Caco-2 (cell line): ENCODE measurements at regions not wholly inside any gene's neighbourhood (a gene's known extent, or its start where the extent isn't known, plus 50 kb on each side); places are given as distances from the start of the nearest gene placed in this dataset.

Source experiments
- BruUV-seq: library from RNA; stranded (reverse); fragments of 400-500 nt; replicated peaks from 2 replicates; lab custom pipeline; 2021; lab: Mats Ljungman, UMichigan
- CTCF ChIA-PET: fragments of 300-600 bp; sonication (Branson Sonifier 250); formaldehyde crosslinking; loops from one replicate; lab custom pipeline; 2022; ENCODE audit warnings: antibody characterized with exemption; lab: Charles Lee
- POLR2A ChIA-PET: fragments of 300-600 bp; sonication (Branson Sonifier 250); formaldehyde crosslinking; loops from one replicate; lab custom pipeline; 2022; ENCODE audit warnings: antibody characterized with exemption; lab: Charles Lee
- DNase-seq, 2 experiments: peaks; one replicate each; pipeline versions ENCODE4 v3.0.0 to v3.0.0-alpha.2; 2020 to 2022
- H3K27me3 ChIP-seq: replicated peaks from 2 replicates; pipeline ENCODE4 v1.6.0; 2011; ENCODE audit warnings: low read length; ENCODE audit not compliant: control insufficient read depth, insufficient read depth
- H3K36me3 ChIP-seq: 2 replicates; pipeline ENCODE4 v1.5.1; 2011; ENCODE audit warnings: low read length; ENCODE audit not compliant: control insufficient read depth, insufficient read depth
- H3K4me1 ChIP-seq: fragments of 250-450 bp; sonication (Bioruptor Pico); 2 replicates; pipeline ENCODE4 v1.5.1; 2020; ENCODE audit warnings: mild to moderate bottlenecking
- H3K4me3 ChIP-seq: 2 replicates; pipeline ENCODE4 v1.5.1; 2011; ENCODE audit warnings: low read depth, mild to moderate bottlenecking, control low read depth, low read length
- H3K9me3 ChIP-seq: fragments of 250-450 bp; sonication (Bioruptor Pico); 2 replicates; pipeline ENCODE4 v1.5.1; 2020; ENCODE audit warnings: mild to moderate bottlenecking, moderate library complexity
- H3K27ac Mint-ChIP-seq: one replicate; pipeline ENCODE4 v1.8.0; 2022; ENCODE audit warnings: mixed read lengths; ENCODE audit not compliant: unreplicated experiment
- H3K27me3 Mint-ChIP-seq: one replicate; pipeline ENCODE4 v1.8.0; 2022; ENCODE audit warnings: mixed read lengths; ENCODE audit not compliant: insufficient read depth, unreplicated experiment
- H3K36me3 Mint-ChIP-seq: one replicate; pipeline ENCODE4 v1.8.0; 2022; ENCODE audit warnings: mild to moderate bottlenecking, mixed read lengths; ENCODE audit not compliant: insufficient read depth, unreplicated experiment
- H3K4me1 Mint-ChIP-seq: one replicate; pipeline ENCODE4 v1.8.0; 2022; ENCODE audit warnings: low read depth, mixed read lengths; ENCODE audit not compliant: unreplicated experiment
- H3K4me3 Mint-ChIP-seq: one replicate; pipeline ENCODE4 v1.8.0; 2022; ENCODE audit warnings: mild to moderate bottlenecking, moderate library complexity, mixed read lengths; ENCODE audit not compliant: unreplicated experiment
- H3K9me3 Mint-ChIP-seq: one replicate; pipeline ENCODE4 v1.8.0; 2022; ENCODE audit warnings: mixed read lengths; ENCODE audit not compliant: unreplicated experiment
- CTCF ChIP-seq, 2 experiments: fragments of 200-600 bp in 1 of 2; IDR thresholded peaks; 1 replicate in 1 of 2; 2 replicates in 1 of 2; pipeline versions ENCODE4 v1.5.1 to v1.8.0; 2011 to 2022; ENCODE audit warnings: antibody characterized with exemption in 1 of 2, control low read depth in 1 of 2, inconsistent platforms in 1 of 2, low read depth in 1 of 2, low read length in 1 of 2, mild to moderate bottlenecking in 1 of 2, moderate library complexity in 1 of 2; ENCODE audit not compliant: insufficient read depth in 1 of 2, severe bottlenecking in 1 of 2, unreplicated experiment in 1 of 2
- intact Hi-C: fragments of 100-400 bp; cut with micrococcal nuclease; formaldehyde crosslinking; loops from one replicate; pipeline ENCODE4 v1.10.0; 2022; ENCODE audit not compliant: unreplicated experiment

GRCh38 chr1:113282893-113283285 is 107.4 kb upstream of the MAGI3 start:
- no peaks in the 10 kb centered on the region for H3K9me3 Mint-ChIP-seq
- no peak overlapping the region for H3K27ac Mint-ChIP-seq
- H3K4me1 ChIP-seq = peaks cover 4% of the 10 kb centered on the region; the same call in 1 of the 2 replicates
- DNase-seq = no peak
- no peak overlapping the region for H3K4me3 Mint-ChIP-seq
- no peaks in the 10 kb centered on the region for H3K27me3 ChIP-seq
- TF ChIP-seq CTCF (IDR thresholded peaks at IDR 0.05; ENCODE audit: insufficient read depth in 1 of 2, low read depth in 1 of 2, low read length in 1 of 2, severe bottlenecking in 1 of 2, unreplicated experiment in 1 of 2) = no peak
- BruUV-seq = no TSS peak
- ChIA-PET POLR2A (interaction anchor here (0.6 kb wide), 1 partner anchor 29 kb away, joined by 3 read pairs; no protein-coding TSS in a partner anchor), CTCF (no interaction called here)
- no peaks in the 10 kb centered on the region for H3K27me3 Mint-ChIP-seq
- no peaks in the 10 kb centered on the region for H3K36me3 ChIP-seq
- H3K9me3 ChIP-seq = no peaks in the 10 kb centered on the region
- intact Hi-C loops = no loop called here
- H3K4me1 Mint-ChIP-seq = peaks cover 16% of the 10 kb centered on the region
- no peak overlapping the region for H3K4me3 ChIP-seq
- H3K36me3 Mint-ChIP-seq = no peaks in the 10 kb centered on the region

DNA sequence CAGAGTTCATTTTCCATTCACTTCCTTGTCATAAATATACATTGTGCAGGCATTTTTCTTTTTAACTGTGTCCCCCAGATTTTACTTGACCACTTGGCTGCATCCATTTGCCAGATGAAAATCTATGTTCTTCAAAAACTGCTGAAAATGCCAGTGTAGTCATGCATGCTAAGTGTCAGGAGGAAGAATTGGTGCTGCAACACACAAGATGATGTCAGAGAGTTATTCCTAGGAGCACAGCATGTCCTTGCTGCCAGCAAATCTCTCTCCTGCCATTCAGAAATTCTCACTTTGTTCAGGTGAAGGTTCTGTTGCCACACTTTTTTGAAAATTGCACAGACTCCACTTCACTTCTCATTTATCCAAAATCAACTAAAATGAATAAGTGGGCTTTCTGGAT is 106.4 kb upstream of the MAGI3 start:
- TF ChIP-seq CTCF (IDR thresholded peaks at IDR 0.05; ENCODE audit: insufficient read depth in 1 of 2, low read depth in 1 of 2, low read length in 1 of 2, severe bottlenecking in 1 of 2, unreplicated experiment in 1 of 2) = no peak
- intact Hi-C loops = no loop called here
- no TSS peak for BruUV-seq
- no peaks in the 10 kb centered on the region for H3K9me3 Mint-ChIP-seq
- H3K4me3 Mint-ChIP-seq = no peak overlapping the region
- Histone ChIP-seq H3K4me1 (peaks cover 4% of the 10 kb centered on the region; the same call in 1 of the 2 replicates), H3K4me3 (no peak overlapping the region), H3K27me3 (no peaks in the 10 kb centered on the region), H3K36me3 (no peaks in the 10 kb centered on the region), H3K9me3 (no peaks in the 10 kb centered on the region)
- no peaks in the 10 kb centered on the region for H3K36me3 Mint-ChIP-seq
- ChIA-PET POLR2A (no interaction called here), CTCF (no interaction called here)
- no peak for DNase-seq
- peaks cover 16% of the 10 kb centered on the region for H3K4me1 Mint-ChIP-seq
- H3K27ac Mint-ChIP-seq = no peak overlapping the region
- H3K27me3 Mint-ChIP-seq = no peaks in the 10 kb centered on the region

- Histone ChIP-seq H3K9me3 (no peaks in the 10 kb centered on the region), H3K36me3 (no peaks in the 10 kb centered on the region), H3K4me3 (no peak overlapping the region), H3K4me1 (no peaks in the 10 kb centered on the region), H3K27me3 (no peaks in the 10 kb centered on the region)
- Mint-ChIP-seq H3K4me1 (peaks cover under 1% of the 10 kb centered on the region), H3K27ac (no peak overlapping the region), H3K9me3 (no peaks in the 10 kb centered on the region), H3K27me3 (no peaks in the 10 kb centered on the region), H3K36me3 (no peaks in the 10 kb centered on the region), H3K4me3 (no peak overlapping the region)
- ChIA-PET CTCF (no interaction called here), POLR2A (no interaction called here)
- TF ChIP-seq CTCF (IDR thresholded peaks at IDR 0.05; ENCODE audit: insufficient read depth in 1 of 2, low read depth in 1 of 2, low read length in 1 of 2, severe bottlenecking in 1 of 2, unreplicated experiment in 1 of 2) = no peak
- intact Hi-C loops = no loop called here
- BruUV-seq = no TSS peak
- no peak for DNase-seq
Observed at GRCh38 chr1:113286156-113286555, 104.2 kb upstream of the MAGI3 start.
